Mesothelial cell of epicardium (in vitro differentiated cells): ENCODE measurements at regions not wholly inside any gene's neighbourhood (a gene's known extent, or its start where the extent isn't known, plus 50 kb on each side); places are given as distances from the start of the nearest gene placed in this dataset.
"Not testable (repeated sequence)": the region's sequence is repeated elsewhere in the genome, so short reads cannot be mapped to it uniquely, and the experiment has no call there.

ENCODE experiments used
- DNase-seq, 2 experiments: peaks; one replicate each; pipeline ENCODE4 v3.0.0; 2021; ENCODE audit warnings: low spot score in 2 of 2; ENCODE audit not compliant: unreplicated experiment in 2 of 2
- H3K27ac Mint-ChIP-seq: 2 replicates; pipeline ENCODE4 v1.8.0; 2021; ENCODE audit warnings: mixed read lengths
- H3K27me3 Mint-ChIP-seq: 2 replicates; pipeline ENCODE4 v1.8.0; 2021; ENCODE audit warnings: low read depth, mixed read lengths
- H3K36me3 Mint-ChIP-seq: 2 replicates; pipeline ENCODE4 v1.8.0; 2021; ENCODE audit warnings: mixed read lengths
- H3K4me1 Mint-ChIP-seq: 2 replicates; pipeline ENCODE4 v1.8.0; 2021; ENCODE audit warnings: mixed read lengths
- H3K4me3 Mint-ChIP-seq: 2 replicates; pipeline ENCODE4 v1.8.0; 2021; ENCODE audit warnings: mild to moderate bottlenecking, moderate library complexity, mixed read lengths
- H3K9me3 Mint-ChIP-seq: 2 replicates; pipeline ENCODE4 v1.8.0; 2021; ENCODE audit warnings: mixed read lengths
- TF ChIP-seq, protein P1 (sequence below): fragments of 200-600 bp; sonication (generic); IDR thresholded peaks from one replicate; pipeline ENCODE4 v1.5.0; 2021; ENCODE audit warnings: antibody characterized with exemption; ENCODE audit not compliant: unreplicated experiment

DNA sequence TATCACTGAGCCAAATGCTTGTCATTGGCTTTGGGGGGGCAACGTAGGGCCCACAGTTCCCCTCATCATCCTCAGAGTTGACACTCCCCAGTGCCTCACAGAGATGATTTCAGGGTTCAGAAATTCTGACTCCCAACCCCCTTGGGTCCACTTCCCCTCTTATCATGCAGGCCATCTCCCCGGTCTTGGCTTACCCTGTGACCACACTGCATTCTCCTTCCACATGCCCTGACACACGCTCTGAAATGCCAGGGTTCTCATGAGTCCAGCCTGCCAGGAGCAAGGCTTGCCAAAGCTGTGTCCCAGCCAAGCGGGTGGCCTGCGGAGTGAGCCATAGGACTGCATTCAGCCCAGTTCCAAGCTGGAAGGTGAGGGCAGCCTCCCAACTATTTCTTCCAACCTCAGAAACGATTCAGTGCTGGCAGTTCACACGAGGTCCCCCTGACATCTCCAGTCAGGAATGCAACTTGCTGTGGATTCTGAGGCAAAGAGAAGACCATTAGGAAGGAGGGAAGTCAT is 101.2 kb downstream of the SMIM20 start:
- H3K27me3 Mint-ChIP-seq, result peaks cover 28% of the 10 kb centered on the region
- H3K9me3 Mint-ChIP-seq, result peaks cover 2% of the 10 kb centered on the region
- H3K4me1 Mint-ChIP-seq, result peaks cover 8% of the 10 kb centered on the region
- no peak overlapping the region for H3K27ac Mint-ChIP-seq
- H3K36me3 Mint-ChIP-seq, result no peaks in the 10 kb centered on the region
- TF ChIP-seq, protein P1, sequence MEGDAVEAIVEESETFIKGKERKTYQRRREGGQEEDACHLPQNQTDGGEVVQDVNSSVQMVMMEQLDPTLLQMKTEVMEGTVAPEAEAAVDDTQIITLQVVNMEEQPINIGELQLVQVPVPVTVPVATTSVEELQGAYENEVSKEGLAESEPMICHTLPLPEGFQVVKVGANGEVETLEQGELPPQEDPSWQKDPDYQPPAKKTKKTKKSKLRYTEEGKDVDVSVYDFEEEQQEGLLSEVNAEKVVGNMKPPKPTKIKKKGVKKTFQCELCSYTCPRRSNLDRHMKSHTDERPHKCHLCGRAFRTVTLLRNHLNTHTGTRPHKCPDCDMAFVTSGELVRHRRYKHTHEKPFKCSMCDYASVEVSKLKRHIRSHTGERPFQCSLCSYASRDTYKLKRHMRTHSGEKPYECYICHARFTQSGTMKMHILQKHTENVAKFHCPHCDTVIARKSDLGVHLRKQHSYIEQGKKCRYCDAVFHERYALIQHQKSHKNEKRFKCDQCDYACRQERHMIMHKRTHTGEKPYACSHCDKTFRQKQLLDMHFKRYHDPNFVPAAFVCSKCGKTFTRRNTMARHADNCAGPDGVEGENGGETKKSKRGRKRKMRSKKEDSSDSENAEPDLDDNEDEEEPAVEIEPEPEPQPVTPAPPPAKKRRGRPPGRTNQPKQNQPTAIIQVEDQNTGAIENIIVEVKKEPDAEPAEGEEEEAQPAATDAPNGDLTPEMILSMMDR, result no peak
- H3K4me3 Mint-ChIP-seq, result no peak overlapping the region
- no peak for DNase-seq

DNA sequence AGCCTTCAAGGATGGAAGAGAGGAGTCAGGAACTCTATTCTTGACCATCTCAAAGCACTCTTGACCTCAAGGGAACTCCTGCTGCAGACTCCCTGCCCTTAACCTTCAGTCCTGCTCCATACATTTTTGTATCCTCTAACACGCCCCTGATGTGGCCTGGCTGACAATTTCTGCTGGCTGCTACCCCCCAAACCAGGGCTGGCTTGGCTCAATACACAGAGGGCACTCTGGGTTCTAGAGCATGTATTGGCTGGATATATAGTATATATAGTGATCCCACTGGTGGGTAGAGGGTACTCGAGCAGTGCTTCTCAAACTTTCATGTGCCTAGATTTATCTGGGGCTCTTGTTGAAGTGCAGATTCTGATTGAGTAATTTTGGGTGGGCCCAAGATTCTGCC is 101.9 kb downstream of the SMIM20 start:
- no peaks in the 10 kb centered on the region for H3K36me3 Mint-ChIP-seq
- H3K4me1 Mint-ChIP-seq, result peaks cover 13% of the 10 kb centered on the region
- peaks cover 28% of the 10 kb centered on the region for H3K27me3 Mint-ChIP-seq
- TF ChIP-seq, protein P1, result no peak
- no peak overlapping the region for H3K27ac Mint-ChIP-seq
- no peak for DNase-seq
- no peaks in the 10 kb centered on the region for H3K9me3 Mint-ChIP-seq
- no peak overlapping the region for H3K4me3 Mint-ChIP-seq

DNA sequence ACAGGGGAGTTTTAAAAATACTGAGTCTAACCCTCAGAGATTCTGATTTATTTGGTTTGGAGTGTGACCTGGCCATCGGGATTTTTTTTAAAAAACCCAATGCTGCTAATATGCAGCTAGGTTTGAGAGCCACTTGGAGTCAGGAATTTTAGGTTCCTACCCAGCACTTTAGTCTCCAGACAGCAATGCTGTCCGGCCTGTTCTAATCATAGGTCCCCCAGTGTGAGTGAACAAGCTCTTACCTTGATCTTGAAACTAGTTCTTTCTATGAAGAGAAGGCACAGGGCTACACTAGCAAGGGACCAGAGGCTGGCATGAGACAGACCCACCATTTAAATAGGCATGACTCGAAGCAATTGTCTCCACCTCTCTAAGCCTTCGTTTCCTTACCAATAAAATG is 103.5 kb downstream of the SMIM20 start:
- H3K27me3 Mint-ChIP-seq, result peaks cover 17% of the 10 kb centered on the region
- H3K27ac Mint-ChIP-seq, result no peak overlapping the region
- H3K4me3 Mint-ChIP-seq, result no peak overlapping the region
- TF ChIP-seq, protein P1, result no peak
- no peak for DNase-seq
- H3K36me3 Mint-ChIP-seq, result no peaks in the 10 kb centered on the region
- H3K9me3 Mint-ChIP-seq, result no peaks in the 10 kb centered on the region
- peaks cover 17% of the 10 kb centered on the region for H3K4me1 Mint-ChIP-seq

DNA sequence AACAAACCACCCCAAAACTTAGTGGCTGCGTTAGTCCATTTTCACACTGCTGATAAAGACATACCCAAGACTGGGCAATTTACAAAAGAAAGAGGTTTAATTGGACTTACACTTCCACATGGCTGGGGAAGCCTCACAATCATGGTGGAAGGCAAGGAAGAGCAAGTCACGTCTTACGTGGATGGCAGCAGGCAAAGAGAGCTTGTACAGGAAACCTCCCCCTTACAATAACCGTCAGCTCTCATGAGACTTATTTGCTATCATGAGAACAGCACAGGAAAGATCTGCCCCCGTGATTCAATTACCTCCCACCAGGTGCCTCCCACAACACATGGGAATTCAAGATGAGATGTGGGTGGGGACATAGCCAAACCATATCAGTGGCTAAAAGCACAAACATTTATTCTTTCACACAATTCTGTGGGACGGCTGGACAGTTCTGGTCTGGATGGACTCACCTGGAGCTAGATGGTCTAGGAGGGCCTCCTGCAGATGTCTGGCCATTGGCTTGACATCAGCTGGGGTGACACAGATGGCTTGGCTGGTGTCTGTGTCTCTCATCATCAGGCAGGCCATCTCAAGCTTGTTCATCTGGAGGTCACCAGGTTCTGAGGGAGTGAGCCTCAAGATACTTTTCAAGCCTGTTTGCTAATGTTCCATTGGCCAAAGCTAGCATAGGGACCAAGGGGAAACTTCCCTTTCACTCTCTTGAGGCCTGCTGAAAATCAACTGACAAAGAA is 104.1 kb downstream of the SMIM20 start:
- H3K4me3 Mint-ChIP-seq, DNase-seq: not testable (repeated sequence)

DNA sequence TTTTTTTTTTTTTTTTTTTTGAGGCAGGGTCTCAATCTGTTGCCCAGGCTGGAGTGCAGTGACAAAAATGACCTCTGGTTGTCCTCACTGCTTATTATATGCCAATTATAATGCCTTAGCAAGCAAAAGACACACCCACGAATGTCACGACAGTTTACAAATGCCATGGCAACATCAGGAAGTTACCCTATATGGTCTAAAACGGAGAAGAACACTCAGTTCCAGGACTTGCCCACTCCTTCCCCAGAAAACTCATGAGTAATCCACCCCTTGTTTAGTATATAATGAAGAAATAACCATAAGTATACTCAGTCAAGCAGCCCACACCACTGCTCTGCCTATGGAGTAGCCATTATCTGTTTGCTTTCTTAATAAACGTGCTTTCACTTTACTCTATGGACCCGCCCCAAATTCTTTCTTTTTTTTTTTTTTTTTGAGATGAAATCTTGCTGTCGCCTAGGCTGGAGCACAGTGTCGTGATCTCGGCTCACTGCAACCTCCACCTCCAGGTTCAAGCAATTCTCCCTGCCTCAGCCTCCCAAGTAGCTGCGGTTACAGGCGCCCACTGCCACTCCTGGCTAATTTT is 106.2 kb downstream of the SMIM20 start:
- no peak for DNase-seq
- Mint-ChIP-seq H3K27me3 (peaks cover 15% of the 10 kb centered on the region), H3K27ac (peak overlapping the region; percentile 19), H3K4me3 (no peak overlapping the region), H3K9me3 (no peaks in the 10 kb centered on the region), H3K36me3 (no peaks in the 10 kb centered on the region), H3K4me1 (peaks cover 25% of the 10 kb centered on the region)
- TF ChIP-seq, protein P1, result no peak

More for the DNA sequence above, 104.1 kb downstream of the SMIM20 start:
- peaks cover 21% of the 10 kb centered on the region for H3K4me1 Mint-ChIP-seq
- H3K9me3 Mint-ChIP-seq, H3K36me3 Mint-ChIP-seq, H3K27ac Mint-ChIP-seq: not testable (repeated sequence)
- peaks cover 17% of the 10 kb centered on the region for H3K27me3 Mint-ChIP-seq

DNA sequence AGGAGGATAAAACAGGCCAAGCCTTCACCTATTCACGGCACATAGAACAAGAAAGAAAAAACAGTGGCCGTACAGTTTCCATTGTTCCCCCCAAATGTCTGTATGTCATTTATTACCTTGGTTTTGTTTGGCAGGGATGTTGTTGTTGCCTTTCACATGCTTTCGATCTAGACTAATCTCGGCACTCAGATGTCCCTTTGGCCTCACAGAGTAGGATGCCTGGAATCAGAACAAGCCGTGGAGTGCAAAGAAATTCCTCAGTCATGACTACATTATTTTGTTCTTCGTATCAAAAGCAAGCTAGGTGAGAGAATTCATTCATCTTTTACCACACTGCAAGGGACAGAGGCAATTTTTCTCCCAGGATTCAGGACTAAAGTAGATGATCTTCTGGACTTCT is 106.9 kb downstream of the SMIM20 start:
- DNase-seq, result no peak
- no peaks in the 10 kb centered on the region for H3K36me3 Mint-ChIP-seq
- no peak overlapping the region for H3K27ac Mint-ChIP-seq
- no peak overlapping the region for H3K4me3 Mint-ChIP-seq
- peaks cover 14% of the 10 kb centered on the region for H3K27me3 Mint-ChIP-seq
- TF ChIP-seq, protein P1, result no peak
- no peaks in the 10 kb centered on the region for H3K9me3 Mint-ChIP-seq
- H3K4me1 Mint-ChIP-seq, result peaks cover 25% of the 10 kb centered on the region
